GM23338 (cell line): ENCODE measurements at regions not wholly inside any gene's neighbourhood (a gene's known extent, or its start where the extent isn't known, plus 50 kb on each side); places are given as distances from the start of the nearest gene placed in this dataset.

Experiments
- ATAC-seq: fragments of 200-7000 bp; cut with Tn5 transposase; 3 replicates; pipeline ENCODE4 v1.9.1; 2020
- DNase-seq: peaks from one replicate; pipeline ENCODE4 v3.0.0-alpha.2; 2015; ENCODE audit warnings: low spot score
- H2AFZ ChIP-seq: fragments of 200-600 bp; sonication (generic); 2 replicates; pipeline ENCODE4 v1.8.0; 2016; ENCODE audit warnings: antibody characterized with exemption, mild to moderate bottlenecking, moderate library complexity
- H3F3A ChIP-seq: fragments of 200-600 bp; sonication (generic); replicated peaks from 2 replicates; pipeline ENCODE4 v1.8.0; 2017; ENCODE audit warnings: antibody characterized with exemption, mixed run types, low read depth
- H3K27ac ChIP-seq: fragments of 200-600 bp; sonication (generic); 2 replicates; pipeline ENCODE4 v1.6.1; 2016; ENCODE audit warnings: low read depth
- H3K27me3 ChIP-seq: fragments of 200-600 bp; sonication (generic); 2 replicates; pipeline ENCODE4 v1.8.0; 2016; ENCODE audit warnings: mild to moderate bottlenecking, mixed run types, moderate library complexity; ENCODE audit not compliant: insufficient read depth
- H3K36me3 ChIP-seq: fragments of 200-600 bp; sonication (generic); 2 replicates; pipeline ENCODE4 v1.8.0; 2016; ENCODE audit warnings: mild to moderate bottlenecking; ENCODE audit not compliant: insufficient read depth
- H3K4me1 ChIP-seq: fragments of 200-600 bp; sonication (generic); 2 replicates; pipeline ENCODE4 v1.8.0; 2016; ENCODE audit warnings: mild to moderate bottlenecking, moderate library complexity; ENCODE audit not compliant: insufficient read depth
- H3K4me2 ChIP-seq: fragments of 200-600 bp; sonication (generic); 2 replicates; pipeline ENCODE4 v1.7.1; 2017; ENCODE audit warnings: mixed run types
- H3K4me3 ChIP-seq: fragments of 200-600 bp; sonication (generic); 2 replicates; pipeline ENCODE4 v1.6.1; 2016; ENCODE audit warnings: mixed run types
- H3K79me2 ChIP-seq: fragments of 200-600 bp; sonication (generic); replicated peaks from 2 replicates; pipeline ENCODE4 v1.8.0; 2017; ENCODE audit warnings: mild to moderate bottlenecking; ENCODE audit not compliant: insufficient read depth
- H3K9me2 ChIP-seq: fragments of 200-600 bp; sonication (generic); 2 replicates; pipeline ENCODE4 v1.8.0; 2017; ENCODE audit not compliant: insufficient read depth
- H4K20me1 ChIP-seq: fragments of 200-600 bp; sonication (generic); replicated peaks from 2 replicates; pipeline ENCODE4 v1.8.0; 2017; ENCODE audit warnings: mild to moderate bottlenecking; ENCODE audit not compliant: insufficient read depth
- H3K27ac Mint-ChIP-seq: 2 replicates; pipeline ENCODE4 v1.8.0; 2020; ENCODE audit warnings: inconsistent platforms, mild to moderate bottlenecking, moderate library complexity, mixed read lengths
- H3K27me3 Mint-ChIP-seq: 3 replicates; pipeline ENCODE4 v1.8.0; 2022; ENCODE audit warnings: low read depth, mild to moderate bottlenecking, moderate library complexity, mixed read lengths, inconsistent platforms; ENCODE audit not compliant: insufficient read depth, poor library complexity
- H3K36me3 Mint-ChIP-seq: 3 replicates; pipeline ENCODE4 v1.8.0; 2021; ENCODE audit warnings: low read depth, mild to moderate bottlenecking, inconsistent platforms, moderate library complexity, mixed read lengths
- H3K4me1 Mint-ChIP-seq: 3 replicates; pipeline ENCODE4 v1.8.0; 2020; ENCODE audit warnings: mild to moderate bottlenecking, inconsistent platforms, mixed read lengths
- H3K4me3 Mint-ChIP-seq: 3 replicates; pipeline ENCODE4 v1.8.0; 2021; ENCODE audit warnings: moderate library complexity, mild to moderate bottlenecking, inconsistent platforms, mixed read lengths
- H3K9me3 Mint-ChIP-seq: 3 replicates; pipeline ENCODE4 v1.8.0; 2020; ENCODE audit warnings: moderate library complexity, mild to moderate bottlenecking, inconsistent platforms, mixed read lengths
- CREB1 ChIP-seq: fragments of 250-450 bp; sonication (Bioruptor Pico); IDR thresholded peaks from 2 replicates; pipeline ENCODE4 v1.5.0; 2020; ENCODE audit warnings: low read depth, mild to moderate bottlenecking, moderate library complexity
- CTCF ChIP-seq, 2 experiments: fragments of 200-600 bp in 1 of 2; sonication (generic) in 1 of 2; conservative IDR thresholded peaks; 2 replicates each; pipeline versions ENCODE4 v1.5.1 to v1.6.1; 2016 to 2017; ENCODE audit warnings: antibody characterized with exemption in 2 of 2, low read depth in 2 of 2, mild to moderate bottlenecking in 2 of 2, moderate library complexity in 1 of 2
- ETS1 ChIP-seq: IDR thresholded peaks from 2 replicates; pipeline ENCODE4 v1.6.1; 2016; ENCODE audit warnings: antibody characterized with exemption
- EZH2 ChIP-seq: fragments of 200-600 bp; sonication (generic); IDR thresholded peaks from one replicate; pipeline ENCODE4 v1.8.0; 2017; ENCODE audit warnings: antibody characterized with exemption, mild to moderate bottlenecking, low read depth; ENCODE audit not compliant: unreplicated experiment
- JUNB ChIP-seq: IDR thresholded peaks from one replicate; pipeline ENCODE4 v1.6.1; 2016; ENCODE audit warnings: antibody characterized with exemption; ENCODE audit not compliant: unreplicated experiment
- NANOG ChIP-seq: IDR thresholded peaks from 2 replicates; pipeline ENCODE4 v1.6.1; 2016; ENCODE audit warnings: antibody characterized with exemption, borderline replicate concordance
- REST ChIP-seq: IDR thresholded peaks from one replicate; pipeline ENCODE4 v1.6.1; 2018; ENCODE audit warnings: antibody characterized with exemption; ENCODE audit not compliant: unreplicated experiment
- ZNF331 ChIP-seq: fragments of 250-450 bp; sonication (Bioruptor Pico); IDR thresholded peaks from 2 replicates; pipeline ENCODE4 v1.5.0; 2020; ENCODE audit warnings: low read depth, mild to moderate bottlenecking, moderate library complexity
- ZNF462 ChIP-seq: fragments of 250-450 bp; sonication (Bioruptor Pico); IDR thresholded peaks from 2 replicates; pipeline ENCODE4 v1.5.0; 2020; ENCODE audit warnings: mild to moderate bottlenecking, moderate library complexity

GRCh38 chr4:98816816-98817215, 112.1 kb downstream of the EIF4E start (continued):
- TF ChIP-seq ZNF462 (CRISPR knock-in tag) = no peak

GRCh38 chr4:98816386-98816785, 112.5 kb downstream of the EIF4E start:
- Mint-ChIP-seq H3K27me3 (no peaks in the 10 kb centered on the region), H3K4me1 (no peaks in the 10 kb centered on the region), H3K36me3 (peaks cover 6% of the 10 kb centered on the region; the same call in 1 of the 3 replicates), H3K27ac (no peak overlapping the region), H3K9me3 (peaks cover 18% of the 10 kb centered on the region; the same call in 2 of the 3 replicates), H3K4me3 (no peak overlapping the region)
- Histone ChIP-seq H3K36me3 (peaks cover 3% of the 10 kb centered on the region; the same call in 1 of the 2 replicates), H3K4me1 (no peaks in the 10 kb centered on the region), H3K4me2 (no peak overlapping the region), H3F3A (no peaks in the 10 kb centered on the region), H3K27ac (no peak overlapping the region), H4K20me1 (no peaks in the 10 kb centered on the region), H3K4me3 (no peak overlapping the region), H3K9me2 (0 out of 2 replicates have a peak, but pooled peaks cover 4% of the 10 kb centered on the region), H2AFZ (no peak overlapping the region), H3K79me2 (no peaks in the 10 kb centered on the region), H3K27me3 (no peaks in the 10 kb centered on the region)
- no peak for DNase-seq
- ATAC-seq = no peak
- TF ChIP-seq JUNB = no peak
- TF ChIP-seq NANOG = no peak
- no peak for TF ChIP-seq ZNF331 (CRISPR knock-in tag)
- no peak for TF ChIP-seq EZH2
- no peak for TF ChIP-seq CREB1 (CRISPR knock-in tag)
- no peak for TF ChIP-seq ETS1
- no peak for TF ChIP-seq REST
- no peak for TF ChIP-seq CTCF (conservative IDR thresholded peaks at IDR 0.05; ENCODE audit: low read depth in 2 of 2)
